Thyroid gland (tissue), 4 donors: ENCODE measurements at regions not wholly inside any gene's neighbourhood (a gene's known extent, or its start where the extent isn't known, plus 50 kb on each side); places are given as distances from the start of the nearest gene placed in this dataset.
"Not testable (repeated sequence)": the region's sequence is repeated elsewhere in the genome, so short reads cannot be mapped to it uniquely, and the experiment has no call there.

Experiments
- DNase-seq, 2 donors: peaks; one replicate each; pipeline ENCODE4 v3.0.0-alpha.2; 2019
- H3K27ac ChIP-seq, 3 donors: fragments of 200-600 bp; sonication (generic); 1 replicate in 2 of 3; 2 replicates in 1 of 3; pipeline ENCODE4 v1.5.1; 2016 to 2019; ENCODE audit warnings: mild to moderate bottlenecking in 1 of 3, moderate library complexity in 1 of 3
- H3K27me3 ChIP-seq: fragments of 200-600 bp; sonication (generic); one replicate; pipeline ENCODE4 v1.5.1; 2019
- H3K36me3 ChIP-seq, 2 donors: fragments of 200-600 bp; sonication (generic); one replicate each; pipeline ENCODE4 v1.5.1; 2016 to 2019
- H3K4me1 ChIP-seq, 2 donors: fragments of 200-600 bp; sonication (generic); one replicate each; pipeline ENCODE4 v1.5.1; 2017 to 2019
- H3K4me3 ChIP-seq, 3 donors: fragments of 200-600 bp; sonication (generic); replicated peaks in 1 of 3; 1 replicate in 2 of 3; 2 replicates in 1 of 3; pipeline ENCODE4 v1.5.1; 2016; ENCODE audit warnings: mild to moderate bottlenecking in 1 of 3
- H3K9me3 ChIP-seq: fragments of 200-600 bp; sonication (generic); one replicate; pipeline ENCODE4 v1.5.1; 2017
- POLR2A ChIP-seq, 2 donors: fragments of 450-650 bp; IDR thresholded peaks; one replicate each; pipeline ENCODE4 v1.6.1; 2017; ENCODE audit warnings: antibody characterized with exemption in 2 of 2, mild to moderate bottlenecking in 2 of 2, moderate library complexity in 1 of 2
- WGBS, 2 donors: methylation state at CpG; one replicate each; pipeline ENCODE4 v1.1.5; 2017; 5-methylcytosine and 5-hydroxymethylcytosine counted together
- intact Hi-C: fragments of 100-400 bp; cut with DNase I; formaldehyde crosslinking; loops from one replicate; pipeline ENCODE4 v1.15.1; 2023
- TF ChIP-seq, protein P1 (sequence below), 6 experiments: fragments of 200-600 bp in 3 of 6; fragments of 450-650 bp in 3 of 6; sonication (generic) in 3 of 6; IDR thresholded peaks; one replicate each; pipeline ENCODE4 v1.5.1; 2016 to 2019; ENCODE audit warnings: antibody characterized with exemption in 6 of 6, mild to moderate bottlenecking in 2 of 6, inconsistent platforms in 1 of 6, moderate library complexity in 1 of 6

GRCh38 chr14:34283590-34283989, 178.4 kb downstream of the SPTSSA start:
- Histone ChIP-seq H3K4me1 (no peaks in the 10 kb centered on the region), H3K27ac (no peak overlapping the region), H3K4me3 (no peak overlapping the region), H3K36me3 (no peaks in the 10 kb centered on the region), H3K9me3 (no peaks in the 10 kb centered on the region), H3K27me3 (no peaks in the 10 kb centered on the region)
- no peak for DNase-seq
- TF ChIP-seq, protein P1, sequence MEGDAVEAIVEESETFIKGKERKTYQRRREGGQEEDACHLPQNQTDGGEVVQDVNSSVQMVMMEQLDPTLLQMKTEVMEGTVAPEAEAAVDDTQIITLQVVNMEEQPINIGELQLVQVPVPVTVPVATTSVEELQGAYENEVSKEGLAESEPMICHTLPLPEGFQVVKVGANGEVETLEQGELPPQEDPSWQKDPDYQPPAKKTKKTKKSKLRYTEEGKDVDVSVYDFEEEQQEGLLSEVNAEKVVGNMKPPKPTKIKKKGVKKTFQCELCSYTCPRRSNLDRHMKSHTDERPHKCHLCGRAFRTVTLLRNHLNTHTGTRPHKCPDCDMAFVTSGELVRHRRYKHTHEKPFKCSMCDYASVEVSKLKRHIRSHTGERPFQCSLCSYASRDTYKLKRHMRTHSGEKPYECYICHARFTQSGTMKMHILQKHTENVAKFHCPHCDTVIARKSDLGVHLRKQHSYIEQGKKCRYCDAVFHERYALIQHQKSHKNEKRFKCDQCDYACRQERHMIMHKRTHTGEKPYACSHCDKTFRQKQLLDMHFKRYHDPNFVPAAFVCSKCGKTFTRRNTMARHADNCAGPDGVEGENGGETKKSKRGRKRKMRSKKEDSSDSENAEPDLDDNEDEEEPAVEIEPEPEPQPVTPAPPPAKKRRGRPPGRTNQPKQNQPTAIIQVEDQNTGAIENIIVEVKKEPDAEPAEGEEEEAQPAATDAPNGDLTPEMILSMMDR (IDR thresholded peaks at IDR 0.05): no peak
- TF ChIP-seq POLR2A (IDR thresholded peaks at IDR 0.05): no peak
- intact Hi-C loops: no loop called here

- no peaks in the 10 kb centered on the region for H3K36me3 ChIP-seq
- intact Hi-C loops: no loop called here
- H3K4me1 ChIP-seq: no peaks in the 10 kb centered on the region
- H3K27me3 ChIP-seq: no peaks in the 10 kb centered on the region
- H3K9me3 ChIP-seq: no peaks in the 10 kb centered on the region
- DNase-seq: no peak
- no peak overlapping the region for H3K4me3 ChIP-seq
- no peak overlapping the region for H3K27ac ChIP-seq
- no peak for TF ChIP-seq POLR2A (IDR thresholded peaks at IDR 0.05)
- TF ChIP-seq, protein P1 (IDR thresholded peaks at IDR 0.05): no peak
These were observed 184.8 kb downstream of the SPTSSA start for GRCh38 chr14:34277191-34277590.

GRCh38 chr14:34275530-34275929, 186.5 kb downstream of the SPTSSA start:
- Histone ChIP-seq H3K4me3 (no peak overlapping the region), H3K9me3 (no peaks in the 10 kb centered on the region), H3K36me3 (no peaks in the 10 kb centered on the region), H3K27ac (no peak overlapping the region), H3K4me1 (no peaks in the 10 kb centered on the region), H3K27me3 (no peaks in the 10 kb centered on the region)
- intact Hi-C loops: no loop called here
- no peak for DNase-seq
- WGBS, 2 donors: 72 to 79% methylated on average over 1 of the region's 1 CpG
- TF ChIP-seq, protein P1 (IDR thresholded peaks at IDR 0.05): no peak
- TF ChIP-seq POLR2A (IDR thresholded peaks at IDR 0.05): no peak

DNA sequence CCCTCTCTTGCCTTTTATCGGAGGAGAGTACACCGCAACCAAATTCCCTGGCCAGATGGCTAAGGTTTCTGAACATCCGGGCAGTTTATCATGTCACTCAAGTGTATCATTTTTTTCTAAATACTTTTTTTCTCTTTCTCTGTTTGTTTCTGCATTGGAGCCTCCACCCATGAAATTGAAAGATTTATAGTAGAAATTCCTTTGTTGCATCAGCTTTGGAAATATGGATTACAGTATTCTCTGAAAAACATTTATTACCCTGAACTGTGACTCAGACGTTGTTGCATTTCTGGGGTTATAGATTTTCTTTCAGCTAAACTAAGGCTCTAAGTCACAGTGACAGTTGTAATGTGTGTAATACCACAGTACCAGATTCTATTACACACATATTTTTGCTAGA, 187.0 kb downstream of the SPTSSA start:
- Histone ChIP-seq H3K27me3 (no peaks in the 10 kb centered on the region), H3K4me3 (no peak overlapping the region), H3K36me3 (no peaks in the 10 kb centered on the region), H3K27ac (no peak overlapping the region), H3K9me3 (no peaks in the 10 kb centered on the region), H3K4me1 (no peaks in the 10 kb centered on the region)
- intact Hi-C loops: no loop called here
- TF ChIP-seq, protein P1 (IDR thresholded peaks at IDR 0.05): no peak
- TF ChIP-seq POLR2A (IDR thresholded peaks at IDR 0.05): no peak
- 87 to 88% methylated on average over 4 of the region's 4 CpGs for WGBS, 2 donors
- no peak for DNase-seq

DNA sequence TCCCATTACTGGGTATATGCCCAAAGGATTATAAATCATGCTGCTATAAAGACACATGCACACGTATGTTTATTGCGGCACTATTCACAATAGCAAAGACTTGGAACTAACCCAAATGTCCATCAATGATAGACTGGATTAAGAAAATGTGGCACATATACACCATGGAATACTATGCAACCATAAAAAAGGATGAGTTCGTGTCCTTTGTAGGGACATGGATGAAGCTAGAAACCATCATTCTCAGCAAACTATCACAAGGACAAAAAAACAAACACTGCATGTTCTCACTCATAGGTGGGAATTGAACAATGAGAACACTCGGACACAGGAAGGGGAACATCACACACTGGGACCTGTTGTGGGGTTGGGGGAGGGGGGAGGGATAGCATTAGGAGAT, 188.3 kb downstream of the SPTSSA start:
- WGBS, 2 donors: 95 to 98% methylated on average over 3 of the region's 4 CpGs
- H3K4me3 ChIP-seq, intact Hi-C loops, H3K27me3 ChIP-seq, H3K36me3 ChIP-seq, DNase-seq, H3K4me1 ChIP-seq, H3K27ac ChIP-seq, H3K9me3 ChIP-seq: not testable (repeated sequence)

- no peaks in the 10 kb centered on the region for H3K27me3 ChIP-seq
- no peak for DNase-seq
- no peaks in the 10 kb centered on the region for H3K36me3 ChIP-seq
- no peak overlapping the region for H3K27ac ChIP-seq
- 66 to 79% methylated on average over 5 of the region's 5 CpGs for WGBS, 2 donors
- no peak overlapping the region for H3K4me3 ChIP-seq
- no peak for TF ChIP-seq POLR2A (IDR thresholded peaks at IDR 0.05)
- TF ChIP-seq, protein P1 (IDR thresholded peaks at IDR 0.05): no peak
- no peaks in the 10 kb centered on the region for H3K9me3 ChIP-seq
- intact Hi-C loops: no loop called here
- H3K4me1 ChIP-seq: no peaks in the 10 kb centered on the region
These were observed 191.7 kb downstream of the SPTSSA start for GRCh38 chr14:34270361-34270760.
